MM.1S (cell line): ENCODE measurements at regions not wholly inside any gene's neighbourhood (a gene's known extent, or its start where the extent isn't known, plus 50 kb on each side); places are given as distances from the start of the nearest gene placed in this dataset.

Experiments
- DNase-seq: peaks from one replicate; pipeline ENCODE4 v3.0.0-alpha.2; 2015
- H2AFZ ChIP-seq: fragments of 300-600 bp; sonication (generic); 2 replicates; pipeline ENCODE4 v1.6.0; 2016; ENCODE audit warnings: antibody characterized with exemption, low read length
- H3F3A ChIP-seq: fragments of 300-600 bp; sonication (generic); 2 replicates; pipeline ENCODE4 v1.6.1; 2016; ENCODE audit warnings: mild to moderate bottlenecking, antibody characterized with exemption, low read length, moderate library complexity, mixed read lengths; ENCODE audit not compliant: insufficient read depth
- H3K27ac ChIP-seq: fragments of 300-600 bp; sonication (generic); 2 replicates; pipeline ENCODE4 v1.5.1; 2016; ENCODE audit warnings: mild to moderate bottlenecking, low read length
- H3K27me3 ChIP-seq: fragments of 300-600 bp; sonication (generic); replicated peaks from 2 replicates; pipeline ENCODE4 v1.6.0; 2016; ENCODE audit warnings: low read length; ENCODE audit not compliant: insufficient read depth
- H3K36me3 ChIP-seq: fragments of 300-600 bp; sonication (generic); replicated peaks from 2 replicates; pipeline ENCODE4 v1.6.1; 2016; ENCODE audit warnings: mild to moderate bottlenecking, low read length, mixed read lengths; ENCODE audit not compliant: insufficient read depth
- H3K4me1 ChIP-seq: fragments of 300-600 bp; sonication (generic); 2 replicates; pipeline ENCODE4 v1.6.1; 2016; ENCODE audit warnings: low read length, mixed read lengths
- H3K4me2 ChIP-seq: fragments of 300-600 bp; sonication (generic); 2 replicates; pipeline ENCODE4 v1.6.0; 2016; ENCODE audit warnings: low read depth, low read length
- H3K4me3 ChIP-seq: fragments of 300-600 bp; sonication (generic); 2 replicates; pipeline ENCODE4 v1.5.1; 2016; ENCODE audit warnings: low read length, mixed read lengths
- H3K79me2 ChIP-seq: fragments of 300-600 bp; sonication (generic); 2 replicates; pipeline ENCODE4 v1.6.1; 2016; ENCODE audit warnings: mixed run types, low read length, mixed read lengths
- H3K9ac ChIP-seq: fragments of 300-600 bp; sonication (generic); 2 replicates; pipeline ENCODE4 v1.6.1; 2016; ENCODE audit warnings: low read length, mixed read lengths
- H3K9me2 ChIP-seq: fragments of 300-600 bp; sonication (generic); replicated peaks from 2 replicates; pipeline ENCODE4 v1.6.1; 2016; ENCODE audit warnings: mild to moderate bottlenecking, low read length, mixed read lengths; ENCODE audit not compliant: insufficient read depth
- H3K9me3 ChIP-seq: fragments of 300-600 bp; sonication (generic); replicated peaks from 2 replicates; pipeline ENCODE4 v1.6.1; 2016; ENCODE audit warnings: mild to moderate bottlenecking, low read length, mixed read lengths; ENCODE audit not compliant: insufficient read depth
- H4K20me1 ChIP-seq: fragments of 300-600 bp; sonication (generic); 2 replicates; pipeline ENCODE4 v1.6.1; 2016; ENCODE audit warnings: mild to moderate bottlenecking, low read length, moderate library complexity, mixed read lengths; ENCODE audit not compliant: insufficient read depth
- EZH2 ChIP-seq: fragments of 300-600 bp; sonication (generic); optimal IDR thresholded peaks from 2 replicates; pipeline ENCODE3; 2017; ENCODE audit warnings: low read depth, mild to moderate bottlenecking, antibody characterized with exemption, low read length, mixed read lengths
- EZH2phosphoT487 ChIP-seq: fragments of 300-600 bp; sonication (generic); IDR thresholded peaks from 2 replicates; pipeline ENCODE4 v1.6.1; 2018; ENCODE audit warnings: antibody characterized with exemption, low read length
- TF ChIP-seq, protein P1 (sequence below): fragments of 300-600 bp; sonication (generic); IDR thresholded peaks from 2 replicates; pipeline ENCODE4 v1.5.1; 2016; ENCODE audit warnings: antibody characterized with exemption, low read length, mixed read lengths

DNA sequence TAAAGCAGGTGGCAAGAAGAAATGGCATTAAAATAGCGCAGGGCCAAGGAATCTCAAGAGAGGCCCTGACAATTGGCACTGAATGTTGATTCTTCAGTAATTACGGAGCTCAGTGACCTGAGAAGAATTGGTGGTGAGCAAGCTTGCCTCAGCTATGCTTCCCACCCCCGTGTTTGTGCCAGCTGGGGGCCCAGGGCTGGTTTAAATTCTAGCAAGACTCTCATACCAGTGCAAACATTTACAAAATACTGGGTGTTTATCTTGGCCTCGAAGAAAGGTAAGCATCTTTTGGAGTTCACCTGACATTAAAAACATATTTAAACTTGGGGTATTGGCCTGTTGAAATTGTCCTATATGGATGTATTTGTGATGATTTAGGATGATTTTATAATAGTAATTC lies 296.7 kb upstream of the USP25 start:
- no peaks in the 10 kb centered on the region for H3K9me2 ChIP-seq
- no peak for DNase-seq
- no peaks in the 10 kb centered on the region for H3K27me3 ChIP-seq
- H3K4me1 ChIP-seq = no peaks in the 10 kb centered on the region
- no peak for TF ChIP-seq EZH2
- TF ChIP-seq EZH2phosphoT487 = no peak
- TF ChIP-seq, protein P1, sequence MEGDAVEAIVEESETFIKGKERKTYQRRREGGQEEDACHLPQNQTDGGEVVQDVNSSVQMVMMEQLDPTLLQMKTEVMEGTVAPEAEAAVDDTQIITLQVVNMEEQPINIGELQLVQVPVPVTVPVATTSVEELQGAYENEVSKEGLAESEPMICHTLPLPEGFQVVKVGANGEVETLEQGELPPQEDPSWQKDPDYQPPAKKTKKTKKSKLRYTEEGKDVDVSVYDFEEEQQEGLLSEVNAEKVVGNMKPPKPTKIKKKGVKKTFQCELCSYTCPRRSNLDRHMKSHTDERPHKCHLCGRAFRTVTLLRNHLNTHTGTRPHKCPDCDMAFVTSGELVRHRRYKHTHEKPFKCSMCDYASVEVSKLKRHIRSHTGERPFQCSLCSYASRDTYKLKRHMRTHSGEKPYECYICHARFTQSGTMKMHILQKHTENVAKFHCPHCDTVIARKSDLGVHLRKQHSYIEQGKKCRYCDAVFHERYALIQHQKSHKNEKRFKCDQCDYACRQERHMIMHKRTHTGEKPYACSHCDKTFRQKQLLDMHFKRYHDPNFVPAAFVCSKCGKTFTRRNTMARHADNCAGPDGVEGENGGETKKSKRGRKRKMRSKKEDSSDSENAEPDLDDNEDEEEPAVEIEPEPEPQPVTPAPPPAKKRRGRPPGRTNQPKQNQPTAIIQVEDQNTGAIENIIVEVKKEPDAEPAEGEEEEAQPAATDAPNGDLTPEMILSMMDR = no peak
- H3K9me3 ChIP-seq = no peaks in the 10 kb centered on the region
- H4K20me1 ChIP-seq = no peaks in the 10 kb centered on the region
- H3F3A ChIP-seq = no peaks in the 10 kb centered on the region
- H3K79me2 ChIP-seq = no peaks in the 10 kb centered on the region
- H3K36me3 ChIP-seq = no peaks in the 10 kb centered on the region
- H3K4me2 ChIP-seq = no peak overlapping the region
- no peak overlapping the region for H2AFZ ChIP-seq
- no peak overlapping the region for H3K9ac ChIP-seq
- H3K4me3 ChIP-seq = no peak overlapping the region
- no peak overlapping the region for H3K27ac ChIP-seq

DNA sequence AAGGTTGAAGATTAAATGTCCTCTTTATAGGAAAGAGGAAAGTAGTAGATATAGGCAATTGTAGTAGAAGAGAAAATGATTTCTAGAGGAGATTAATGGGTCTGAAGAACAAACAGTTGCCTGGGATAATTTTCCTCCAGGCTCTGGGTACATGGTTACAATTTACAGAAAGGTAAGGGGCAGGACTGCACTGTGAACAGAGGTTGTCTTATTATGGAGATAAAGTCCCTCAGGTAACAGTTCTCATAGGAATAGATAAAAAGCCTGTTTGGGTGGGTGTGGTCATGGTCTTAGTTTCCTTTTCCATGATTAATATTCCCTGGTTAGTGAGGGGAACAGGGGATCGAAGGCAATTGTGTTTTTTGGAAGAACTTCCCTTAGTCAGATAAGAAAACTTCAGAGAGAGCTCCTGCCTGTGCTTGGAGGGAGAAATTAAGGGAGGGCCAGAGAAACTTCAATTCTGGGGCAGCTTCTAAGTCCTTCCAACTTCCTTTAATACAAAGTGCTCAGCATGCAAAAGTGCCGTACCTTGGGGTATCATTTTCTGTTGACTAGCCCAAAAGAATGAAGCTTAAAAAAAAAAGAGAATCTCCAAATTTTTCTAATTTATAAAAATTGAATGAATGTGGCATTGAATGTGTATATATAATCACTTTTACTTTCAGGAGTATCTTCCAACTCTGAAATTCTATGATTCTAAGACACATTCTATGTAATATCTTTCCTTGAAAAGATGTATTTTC lies 295.4 kb upstream of the USP25 start:
- no peaks in the 10 kb centered on the region for H3K79me2 ChIP-seq
- no peaks in the 10 kb centered on the region for H3K9me3 ChIP-seq
- H3K36me3 ChIP-seq = no peaks in the 10 kb centered on the region
- DNase-seq = no peak
- H3K27ac ChIP-seq = no peak overlapping the region
- no peaks in the 10 kb centered on the region for H3K4me1 ChIP-seq
- H3K4me3 ChIP-seq = no peak overlapping the region
- no peak overlapping the region for H3K4me2 ChIP-seq
- no peaks in the 10 kb centered on the region for H3F3A ChIP-seq
- no peak overlapping the region for H2AFZ ChIP-seq
- no peak overlapping the region for H3K9ac ChIP-seq
- H4K20me1 ChIP-seq = no peaks in the 10 kb centered on the region
- TF ChIP-seq EZH2 = no peak
- TF ChIP-seq, protein P1 = no peak
- no peak for TF ChIP-seq EZH2phosphoT487
- no peaks in the 10 kb centered on the region for H3K9me2 ChIP-seq
- no peaks in the 10 kb centered on the region for H3K27me3 ChIP-seq

DNA sequence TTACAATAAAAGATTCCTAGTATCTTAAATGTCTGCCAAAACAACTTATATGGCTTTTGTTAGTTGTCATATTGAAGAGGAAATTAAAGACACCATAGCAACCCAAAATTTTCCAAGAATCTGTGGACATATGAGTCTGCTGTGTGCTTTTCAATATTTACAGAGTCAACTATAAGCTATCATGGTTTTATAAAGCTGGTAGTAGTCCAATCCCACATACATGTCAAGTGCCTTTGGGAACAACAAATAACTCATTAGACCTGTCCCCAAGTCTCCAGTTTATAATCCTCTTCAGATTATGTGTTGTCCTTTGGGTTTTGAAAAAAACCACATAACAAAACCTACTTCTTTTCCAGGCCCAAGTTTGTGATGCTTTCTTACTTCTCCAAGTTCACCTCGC lies 293.8 kb upstream of the USP25 start:
- TF ChIP-seq EZH2phosphoT487 = no peak
- TF ChIP-seq EZH2 = no peak
- TF ChIP-seq, protein P1 = no peak
- Histone ChIP-seq H3K4me1 (no peaks in the 10 kb centered on the region), H3F3A (no peaks in the 10 kb centered on the region), H3K9me3 (no peaks in the 10 kb centered on the region), H3K36me3 (no peaks in the 10 kb centered on the region), H3K27ac (no peak overlapping the region), H2AFZ (no peak overlapping the region), H3K79me2 (no peaks in the 10 kb centered on the region), H4K20me1 (no peaks in the 10 kb centered on the region), H3K27me3 (no peaks in the 10 kb centered on the region), H3K9me2 (no peaks in the 10 kb centered on the region), H3K4me3 (no peak overlapping the region), H3K9ac (no peak overlapping the region), H3K4me2 (no peak overlapping the region)
- no peak for DNase-seq
